ENCODE measurements at regions not wholly inside any gene's neighbourhood (a gene's known extent, or its start where the extent isn't known, plus 50 kb on each side); places are given as distances from the start of the nearest gene placed in this dataset.

- TF ChIP-seq CTCF (IDR thresholded peaks at IDR 0.05; ENCODE audit: low read depth, low read length) = no peak
- no peak for TF ChIP-seq EZH2phosphoT487 (IDR thresholded peaks at IDR 0.05; ENCODE audit: low read depth)
These were observed 254.2 kb upstream of the SLCO3A1 start for GRCh38 chr15:91599261-91599660.

Measured in OCI-LY3 (cell line).